Neural progenitor cell (in vitro differentiated cells): ENCODE measurements at regions not wholly inside any gene's neighbourhood (a gene's known extent, or its start where the extent isn't known, plus 50 kb on each side); places are given as distances from the start of the nearest gene placed in this dataset.

Experiments
- EZH2 ChIP-seq: fragments of 200-600 bp; sonication (generic); IDR thresholded peaks from 2 replicates; pipeline ENCODE4 v1.6.1; 2017; ENCODE audit warnings: antibody characterized with exemption, mild to moderate bottlenecking, moderate library complexity
- TF ChIP-seq, protein P1 (sequence below): fragments of 200-600 bp; sonication (generic); IDR thresholded peaks from 2 replicates; pipeline ENCODE4 v1.5.1; 2017; ENCODE audit warnings: antibody characterized with exemption, mild to moderate bottlenecking

DNA sequence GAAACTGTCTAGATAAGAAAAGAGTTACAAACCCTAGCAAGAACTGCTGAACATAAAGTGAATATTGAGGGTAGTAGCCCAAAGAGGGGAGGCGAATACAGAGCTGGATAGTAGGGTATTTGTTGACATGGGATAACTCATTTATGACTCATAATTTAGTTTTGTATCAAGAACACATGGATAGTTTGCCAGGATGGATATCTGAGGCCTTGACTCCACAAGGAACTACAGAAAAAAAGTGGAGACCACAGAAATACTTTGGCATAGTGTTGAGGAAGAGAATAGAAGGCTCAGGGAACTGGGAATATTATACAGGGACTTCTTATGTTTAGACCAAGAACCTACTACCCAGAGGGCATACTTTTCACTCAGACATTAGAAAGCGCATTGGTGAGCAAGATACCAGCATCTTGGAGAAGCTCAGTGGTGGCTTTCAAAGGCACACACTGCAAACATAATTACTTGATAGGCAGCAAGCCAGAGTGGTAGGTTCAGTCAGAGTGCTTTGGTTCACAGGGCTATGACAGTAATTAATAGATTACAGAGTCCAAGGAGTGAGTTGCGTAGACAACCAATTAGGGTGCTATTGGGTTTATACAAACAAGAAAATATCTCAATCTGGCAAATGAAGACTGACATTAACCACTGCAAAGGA is 51.9 kb upstream of the ZBTB7C start:
- TF ChIP-seq, protein P1, sequence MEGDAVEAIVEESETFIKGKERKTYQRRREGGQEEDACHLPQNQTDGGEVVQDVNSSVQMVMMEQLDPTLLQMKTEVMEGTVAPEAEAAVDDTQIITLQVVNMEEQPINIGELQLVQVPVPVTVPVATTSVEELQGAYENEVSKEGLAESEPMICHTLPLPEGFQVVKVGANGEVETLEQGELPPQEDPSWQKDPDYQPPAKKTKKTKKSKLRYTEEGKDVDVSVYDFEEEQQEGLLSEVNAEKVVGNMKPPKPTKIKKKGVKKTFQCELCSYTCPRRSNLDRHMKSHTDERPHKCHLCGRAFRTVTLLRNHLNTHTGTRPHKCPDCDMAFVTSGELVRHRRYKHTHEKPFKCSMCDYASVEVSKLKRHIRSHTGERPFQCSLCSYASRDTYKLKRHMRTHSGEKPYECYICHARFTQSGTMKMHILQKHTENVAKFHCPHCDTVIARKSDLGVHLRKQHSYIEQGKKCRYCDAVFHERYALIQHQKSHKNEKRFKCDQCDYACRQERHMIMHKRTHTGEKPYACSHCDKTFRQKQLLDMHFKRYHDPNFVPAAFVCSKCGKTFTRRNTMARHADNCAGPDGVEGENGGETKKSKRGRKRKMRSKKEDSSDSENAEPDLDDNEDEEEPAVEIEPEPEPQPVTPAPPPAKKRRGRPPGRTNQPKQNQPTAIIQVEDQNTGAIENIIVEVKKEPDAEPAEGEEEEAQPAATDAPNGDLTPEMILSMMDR = no peak
- no peak for TF ChIP-seq EZH2
